Peyer's patch (tissue), 4 donors: ENCODE measurements at regions not wholly inside any gene's neighbourhood (a gene's known extent, or its start where the extent isn't known, plus 50 kb on each side); places are given as distances from the start of the nearest gene placed in this dataset.

ENCODE experiments used
- DNase-seq, 3 donors: peaks; one replicate each; pipeline ENCODE4 v3.0.0-alpha.2; 2017 to 2019
- H3K27ac ChIP-seq, 4 donors: fragments of 200-600 bp; sonication (generic); one replicate each; pipeline ENCODE4 v1.5.1; 2016 to 2019
- H3K27me3 ChIP-seq, 2 donors: fragments of 200-600 bp; sonication (generic); one replicate each; pipeline ENCODE4 v1.5.1; 2019
- H3K36me3 ChIP-seq, 3 donors: fragments of 200-600 bp; sonication (generic); one replicate each; pipeline ENCODE4 v1.5.1; 2016 to 2019
- H3K4me1 ChIP-seq, 4 donors: fragments of 200-600 bp; sonication (generic); one replicate each; pipeline ENCODE4 v1.5.1; 2016 to 2019
- H3K4me3 ChIP-seq, 4 donors: fragments of 200-600 bp; sonication (generic); 1 replicate in 3 of 4; 2 replicates in 1 of 4; pipeline ENCODE4 v1.5.1; 2016 to 2019; ENCODE audit warnings: mild to moderate bottlenecking in 1 of 4
- H3K9me3 ChIP-seq, 4 donors: fragments of 200-600 bp; sonication (generic); one replicate each; pipeline ENCODE4 v1.5.1; 2016 to 2019; ENCODE audit warnings: mild to moderate bottlenecking in 1 of 4
- CTCF ChIP-seq, 6 experiments: fragments of 450-650 bp in 4 of 6; fragments of 200-600 bp in 2 of 6; sonication (generic) in 1 of 6; IDR thresholded peaks; one replicate each; pipeline ENCODE4 v1.5.1; 2017 to 2019; ENCODE audit warnings: antibody characterized with exemption in 6 of 6, mild to moderate bottlenecking in 3 of 6, moderate library complexity in 1 of 6
- POLR2A ChIP-seq, 2 donors: fragments of 450-650 bp; IDR thresholded peaks; one replicate each; pipeline ENCODE4 v1.5.1; 2017; ENCODE audit warnings: antibody characterized with exemption in 2 of 2, mild to moderate bottlenecking in 2 of 2, moderate library complexity in 2 of 2

- Histone ChIP-seq H3K27ac (no peak overlapping the region), H3K27me3 (no peaks in the 10 kb centered on the region), H3K4me3 (no peak overlapping the region), H3K4me1 (no peaks in the 10 kb centered on the region), H3K36me3 (no peaks in the 10 kb centered on the region), H3K9me3 (no peaks in the 10 kb centered on the region)
- DNase-seq, result no peak
- TF ChIP-seq POLR2A (IDR thresholded peaks at IDR 0.05) (no peak), CTCF (IDR thresholded peaks at IDR 0.05) (no peak)
Observed at GRCh38 chr7:113247198-113247597, 128.8 kb upstream of the SMIM30 start.

- no peak for DNase-seq
- no peak overlapping the region for H3K4me3 ChIP-seq
- no peaks in the 10 kb centered on the region for H3K27me3 ChIP-seq
- TF ChIP-seq CTCF (IDR thresholded peaks at IDR 0.05) (no peak), POLR2A (IDR thresholded peaks at IDR 0.05) (no peak)
- no peaks in the 10 kb centered on the region for H3K4me1 ChIP-seq
- no peaks in the 10 kb centered on the region for H3K9me3 ChIP-seq
- no peaks in the 10 kb centered on the region for H3K36me3 ChIP-seq
- no peak overlapping the region for H3K27ac ChIP-seq
Observed at GRCh38 chr7:113246738-113247137, 128.4 kb upstream of the SMIM30 start.

GRCh38 chr7:113232885-113233284, 114.5 kb upstream of the SMIM30 start:
- TF ChIP-seq CTCF (IDR thresholded peaks at IDR 0.05), result no peak
- TF ChIP-seq POLR2A (IDR thresholded peaks at IDR 0.05), result no peak
- Histone ChIP-seq H3K27ac (no peak overlapping the region), H3K4me1 (no peaks in the 10 kb centered on the region)

GRCh38 chr7:113230691-113231090, 112.3 kb upstream of the SMIM30 start:
- Histone ChIP-seq H3K4me1 (no peaks in the 10 kb centered on the region), H3K4me3 (no peak overlapping the region), H3K9me3 (no peaks in the 10 kb centered on the region), H3K27ac (no peak overlapping the region), H3K36me3 (no peaks in the 10 kb centered on the region), H3K27me3 (no peaks in the 10 kb centered on the region)
- TF ChIP-seq POLR2A (IDR thresholded peaks at IDR 0.05) (no peak), CTCF (IDR thresholded peaks at IDR 0.05) (no peak)
- DNase-seq, result no peak

More at GRCh38 chr7:113232885-113233284, 114.5 kb upstream of the SMIM30 start:
- H3K36me3 ChIP-seq, result no peaks in the 10 kb centered on the region
- no peaks in the 10 kb centered on the region for H3K27me3 ChIP-seq
- H3K4me3 ChIP-seq, result no peak overlapping the region
- DNase-seq, result no peak
- H3K9me3 ChIP-seq, result no peaks in the 10 kb centered on the region

- Histone ChIP-seq H3K4me3 (no peak overlapping the region), H3K4me1 (no peaks in the 10 kb centered on the region), H3K36me3 (no peaks in the 10 kb centered on the region), H3K27ac (no peak overlapping the region), H3K9me3 (no peaks in the 10 kb centered on the region), H3K27me3 (no peaks in the 10 kb centered on the region)
- TF ChIP-seq POLR2A (IDR thresholded peaks at IDR 0.05) (no peak), CTCF (IDR thresholded peaks at IDR 0.05) (no peak)
- DNase-seq, result no peak
Observed at GRCh38 chr7:113217314-113217713, 99.0 kb upstream of the SMIM30 start.

- DNase-seq, result no peak
- Histone ChIP-seq H3K4me1 (no peaks in the 10 kb centered on the region), H3K27me3 (no peaks in the 10 kb centered on the region), H3K9me3 (no peaks in the 10 kb centered on the region), H3K27ac (no peak overlapping the region), H3K36me3 (no peaks in the 10 kb centered on the region), H3K4me3 (no peak overlapping the region)
- TF ChIP-seq CTCF (IDR thresholded peaks at IDR 0.05) (no peak), POLR2A (IDR thresholded peaks at IDR 0.05) (no peak)
Observed at GRCh38 chr7:113216038-113216437, 97.7 kb upstream of the SMIM30 start.
